ENCODE measurements at regions not wholly inside any gene's neighbourhood (a gene's known extent, or its start where the extent isn't known, plus 50 kb on each side); places are given as distances from the start of the nearest gene placed in this dataset.

DNA sequence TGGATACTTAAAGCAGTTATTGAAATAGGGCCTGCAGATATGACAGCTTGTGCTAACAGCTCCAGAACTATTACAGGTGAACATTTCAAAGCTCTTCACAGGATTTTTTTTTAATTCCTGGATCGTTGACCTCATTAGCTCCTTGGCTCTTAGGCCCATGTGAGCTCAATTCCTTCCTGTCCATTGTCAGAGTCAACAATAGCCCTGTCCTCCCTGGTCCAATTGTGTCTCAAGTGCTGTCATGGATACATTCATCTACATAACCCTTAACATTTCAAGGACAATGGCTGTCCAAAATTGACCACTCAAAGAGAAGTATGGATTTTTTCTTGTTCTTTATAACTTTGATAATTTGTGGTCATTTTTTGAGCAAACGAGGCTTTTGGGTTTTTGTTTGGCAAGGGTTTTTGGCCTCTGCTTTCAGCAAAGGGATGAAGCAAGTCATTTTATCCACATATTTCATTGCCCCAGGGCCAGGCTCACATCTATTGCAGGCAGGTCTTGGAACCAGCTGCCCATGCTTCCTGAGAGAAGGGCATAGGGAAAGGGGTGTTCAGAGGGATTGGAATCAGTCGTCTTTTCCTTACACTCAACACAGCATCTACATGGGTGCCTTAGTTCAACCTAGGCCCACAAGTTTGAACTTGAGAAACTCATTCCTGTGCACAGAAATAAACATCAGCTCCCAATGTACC is 282.1 kb downstream of the TPBG start:
- no peak for DNase-seq

DNA sequence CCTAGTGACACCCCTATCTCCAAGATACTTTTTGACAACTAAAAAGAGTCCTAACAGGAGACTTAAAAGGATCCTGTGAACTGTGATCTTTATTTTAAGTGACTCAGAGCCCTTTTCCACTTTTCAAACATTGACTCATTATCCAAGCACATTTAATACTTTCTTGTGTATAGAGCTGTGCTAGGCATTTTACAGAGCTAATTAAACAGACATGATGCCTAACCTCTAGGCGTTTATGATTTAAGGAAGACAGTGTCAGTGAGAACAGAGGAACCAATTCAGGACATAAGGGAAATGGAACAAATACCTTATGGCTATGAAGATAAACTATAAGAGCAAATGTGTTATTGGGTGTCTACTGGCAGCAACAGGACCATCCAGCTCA is 282.6 kb downstream of the TPBG start:
- DNase-seq, result no peak

DNA sequence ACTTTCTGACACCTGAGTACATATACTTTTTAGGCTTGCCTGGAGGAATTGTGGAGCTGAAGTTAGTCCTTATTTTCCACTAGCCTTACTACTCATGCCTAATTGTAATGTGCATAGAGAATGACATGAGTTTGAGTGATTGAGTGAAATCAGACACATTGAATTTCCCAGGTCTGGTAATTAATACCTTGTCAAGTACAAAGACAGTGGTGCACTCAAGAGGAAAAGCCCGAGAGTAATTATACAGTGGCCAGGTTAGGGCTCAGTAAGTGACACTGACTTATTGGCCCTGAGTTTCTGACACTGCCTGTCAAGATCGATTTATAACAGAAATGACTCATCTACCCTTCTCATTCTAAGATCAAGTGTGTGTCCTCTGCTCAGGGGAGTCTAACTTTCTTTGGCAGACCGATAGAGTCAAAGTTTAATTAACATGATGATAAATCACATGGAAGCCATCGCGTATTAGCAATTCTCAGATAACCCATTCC is 288.3 kb downstream of the TPBG start:
- no peak for DNase-seq

DNA sequence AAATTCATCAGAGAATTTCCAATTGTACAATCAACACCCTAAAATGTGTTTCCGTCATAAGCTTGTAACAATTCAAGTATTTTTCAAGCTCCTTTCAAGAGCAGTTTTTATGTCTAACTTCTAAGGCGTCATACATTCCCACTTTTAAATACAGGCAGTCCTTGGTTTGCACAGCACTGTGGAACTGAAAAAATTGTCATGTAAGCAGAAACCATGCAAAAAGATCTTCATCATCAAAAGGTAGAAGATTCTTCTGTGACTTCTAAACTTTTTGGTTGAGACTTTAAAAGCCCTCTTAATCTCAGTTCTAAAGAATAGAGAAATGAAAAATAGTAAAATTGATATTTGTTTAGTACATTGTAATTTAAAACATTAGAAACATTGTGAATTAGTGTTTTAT is 315.6 kb downstream of the TPBG start:
- no peak for DNase-seq

DNA sequence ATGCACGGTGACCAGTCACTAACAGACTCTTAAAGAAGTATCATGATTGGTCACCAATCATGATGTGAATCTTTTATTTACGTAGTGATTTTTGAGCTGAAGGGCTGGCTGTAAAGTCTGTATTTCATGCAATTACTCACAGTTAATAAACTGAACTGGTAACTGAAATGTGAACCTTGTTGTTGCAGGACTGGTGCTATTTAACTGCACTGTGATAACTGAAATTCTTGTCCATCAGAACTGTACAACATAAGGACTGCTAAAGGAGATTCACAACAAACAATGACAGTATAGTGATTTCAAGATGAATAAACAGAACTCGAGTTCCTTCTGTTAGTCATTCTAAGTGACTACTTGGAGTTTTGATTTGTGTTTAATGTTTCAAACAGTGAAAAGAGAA is 316.6 kb downstream of the TPBG start:
- no peak for DNase-seq

DNA sequence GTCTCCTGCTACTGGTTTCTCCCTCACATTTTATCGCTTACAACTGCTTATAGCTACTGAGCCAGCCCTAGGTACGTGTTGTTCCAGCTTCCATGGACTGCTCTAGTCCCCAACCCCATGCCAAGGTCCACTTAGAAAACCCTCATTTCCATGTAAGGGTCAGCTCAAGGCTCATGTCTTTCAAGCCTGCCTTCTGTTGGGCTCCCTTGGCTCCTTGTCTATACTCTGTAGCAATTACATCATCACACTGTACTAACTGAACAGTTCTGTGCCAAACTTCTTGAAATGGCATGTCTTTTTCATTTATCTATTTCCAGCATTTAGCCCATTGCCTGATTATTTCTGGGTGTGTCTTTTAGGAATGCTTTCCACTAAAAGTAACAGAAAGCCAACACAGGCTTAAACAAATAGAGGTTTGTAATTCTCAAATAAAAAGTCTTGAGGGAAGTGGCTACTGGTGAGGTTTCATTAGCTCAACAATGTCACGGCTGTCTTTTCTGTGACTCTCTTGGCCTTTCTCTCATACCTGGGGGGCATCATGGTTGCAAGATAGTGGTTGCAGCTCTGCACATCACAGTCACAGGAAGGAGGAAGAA is 317.6 kb downstream of the TPBG start:
- DNase-seq, result no peak

DNA sequence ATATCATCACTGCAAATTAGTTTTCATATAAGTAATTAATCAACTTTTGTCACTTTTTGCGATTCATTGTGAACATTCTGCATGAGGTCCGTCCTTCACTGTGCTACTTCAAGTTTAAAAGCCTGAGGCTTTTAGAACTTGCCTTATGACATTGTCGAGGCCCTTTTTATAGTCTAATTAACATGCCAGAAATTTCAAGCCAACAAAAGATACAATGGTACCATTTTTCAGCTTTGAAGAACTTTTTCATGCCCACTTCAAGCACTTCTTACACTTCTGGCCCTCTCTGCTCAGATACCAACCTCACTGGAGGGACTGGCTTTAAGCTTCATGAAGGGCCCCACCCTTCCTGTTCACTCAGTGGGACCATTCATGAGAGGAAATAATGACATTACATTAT is 323.1 kb downstream of the TPBG start:
- no peak for DNase-seq

DNA sequence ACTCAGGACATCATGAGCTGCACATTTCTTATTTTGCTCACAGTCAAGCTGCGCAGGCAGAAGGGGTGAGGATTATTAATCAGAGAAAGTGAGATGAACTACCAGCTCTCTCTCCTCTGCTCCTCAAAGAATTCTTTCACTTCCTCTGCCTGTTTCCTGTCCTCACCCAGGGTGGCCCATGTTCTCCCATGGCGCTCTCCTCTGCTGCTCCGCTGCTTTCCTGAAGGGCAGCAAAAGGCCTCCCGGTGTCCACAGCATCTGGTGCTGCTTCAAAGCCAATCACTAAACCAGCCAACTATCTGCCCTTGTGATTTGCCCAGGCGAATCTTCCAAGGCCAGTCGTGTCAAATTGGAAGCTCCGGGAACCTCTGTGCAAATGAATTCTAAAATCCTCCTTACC is 324.2 kb downstream of the TPBG start:
- DNase-seq, result no peak

DNA sequence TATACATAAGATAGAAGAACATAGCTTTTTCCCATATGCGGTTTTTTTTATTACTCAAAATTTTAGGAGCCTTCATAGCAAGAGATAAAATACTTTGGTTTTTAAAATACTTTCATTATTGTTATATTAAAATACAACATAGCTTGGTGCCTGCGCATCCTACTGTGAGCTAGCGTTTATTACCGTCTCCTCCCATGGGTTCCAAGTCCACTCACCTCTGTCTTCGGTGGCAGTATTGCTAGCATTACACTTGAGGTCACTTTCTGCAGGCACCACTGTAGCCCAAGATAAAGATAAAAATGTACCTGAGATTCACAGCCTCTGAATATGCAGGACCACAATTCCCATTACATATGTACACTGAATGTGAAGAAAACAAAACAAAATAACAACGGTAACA is 326.7 kb downstream of the TPBG start:
- no peak for DNase-seq

DNA sequence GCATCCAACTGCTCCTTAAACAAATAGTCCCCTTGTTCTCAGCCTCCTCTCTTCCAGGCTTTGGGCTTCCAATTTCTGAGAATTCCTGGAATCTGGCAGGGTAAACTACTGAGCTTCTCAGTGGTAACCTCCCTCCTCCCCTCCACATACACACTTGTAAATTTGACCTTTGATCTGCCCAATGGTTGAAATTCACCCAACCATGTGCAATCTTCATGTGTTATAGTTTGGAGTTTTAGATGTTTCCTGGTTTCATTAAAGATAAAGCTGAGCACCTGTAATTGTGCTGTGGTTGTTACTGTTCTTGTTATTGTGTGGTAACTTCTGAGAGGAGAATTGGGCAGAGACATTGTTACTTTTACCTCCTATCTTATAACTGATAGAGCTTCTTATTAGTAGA is 328.4 kb downstream of the TPBG start:
- no peak for DNase-seq

DNA sequence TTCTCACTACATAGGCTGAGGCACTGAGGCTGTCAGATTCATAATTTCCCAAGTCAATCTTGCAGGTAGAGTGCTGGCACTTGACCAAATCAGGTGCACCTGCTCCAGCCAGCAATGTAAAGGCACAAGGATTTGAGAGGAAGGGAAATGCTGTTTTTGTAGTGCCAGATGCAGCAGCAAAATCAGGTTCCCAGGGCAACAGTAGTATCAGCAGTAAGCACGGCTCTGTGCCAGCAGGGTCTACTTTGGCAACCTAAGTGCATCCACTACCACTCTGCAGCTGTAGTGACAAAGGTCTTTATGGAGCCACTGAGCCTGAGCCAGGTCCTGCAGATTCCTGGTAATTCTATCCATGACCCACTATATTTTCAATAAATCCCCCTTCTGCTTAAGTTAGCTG is 329.5 kb downstream of the TPBG start:
- peak in 1 of 56 donors; percentile 1 for DNase-seq

DNA sequence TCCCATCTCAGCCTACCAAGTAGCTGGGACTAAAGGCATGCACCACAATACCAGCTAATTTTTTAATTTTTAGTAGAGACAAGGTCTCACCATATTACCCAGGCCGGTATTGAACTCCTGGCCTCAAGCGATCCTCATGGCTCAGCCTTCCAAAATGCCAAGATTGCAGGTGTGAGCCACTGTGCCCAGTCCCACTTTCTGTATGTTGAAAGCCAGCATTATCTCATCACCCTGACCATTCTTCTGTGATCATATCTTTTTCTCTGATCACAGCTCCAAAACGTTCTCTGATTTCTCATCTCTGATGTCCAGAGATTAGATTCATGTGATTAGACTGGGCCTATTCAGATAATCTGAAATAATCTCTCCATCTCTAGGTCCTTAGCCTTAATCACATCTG is 337.7 kb downstream of the TPBG start:
- DNase-seq, result no peak

DNA sequence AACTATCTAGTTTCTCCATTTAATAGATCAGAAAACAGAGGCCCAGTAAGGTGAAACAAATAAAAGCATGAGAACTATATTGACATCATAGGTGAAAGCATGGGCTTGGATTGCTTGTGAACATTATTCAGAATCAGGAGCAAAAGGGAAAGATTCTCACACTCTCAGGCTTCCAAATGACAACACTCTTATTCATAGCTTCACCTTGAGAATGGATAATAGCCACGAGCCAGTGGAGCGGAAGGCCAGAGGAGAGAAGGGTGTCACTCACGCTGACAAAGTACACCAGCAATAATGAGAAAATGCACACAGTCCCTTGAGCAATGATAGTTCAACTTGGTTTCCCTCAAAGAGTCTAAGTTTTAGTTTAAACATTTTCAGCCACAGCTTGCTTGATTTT is 339.0 kb downstream of the TPBG start:
- no peak for DNase-seq

DNA sequence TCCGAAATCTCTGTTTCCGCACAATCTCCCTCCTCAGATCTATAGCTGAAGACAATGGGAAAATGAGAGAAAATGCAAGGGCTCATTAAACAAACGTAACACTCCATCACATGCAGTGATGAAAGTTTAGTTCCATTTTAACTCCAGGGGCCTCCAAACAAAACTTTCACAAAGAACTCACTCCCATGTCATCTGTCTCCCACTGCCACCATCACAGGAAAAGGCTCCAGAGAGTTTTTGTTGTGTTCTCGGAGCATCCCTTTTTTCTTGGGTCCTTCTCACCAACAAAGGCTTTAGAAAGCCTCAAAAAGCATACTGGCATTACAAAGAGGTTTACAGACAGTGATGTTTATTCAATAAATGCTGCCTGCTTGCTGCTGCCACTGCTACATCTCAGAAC is 339.6 kb downstream of the TPBG start:
- DNase-seq, result no peak

DNA sequence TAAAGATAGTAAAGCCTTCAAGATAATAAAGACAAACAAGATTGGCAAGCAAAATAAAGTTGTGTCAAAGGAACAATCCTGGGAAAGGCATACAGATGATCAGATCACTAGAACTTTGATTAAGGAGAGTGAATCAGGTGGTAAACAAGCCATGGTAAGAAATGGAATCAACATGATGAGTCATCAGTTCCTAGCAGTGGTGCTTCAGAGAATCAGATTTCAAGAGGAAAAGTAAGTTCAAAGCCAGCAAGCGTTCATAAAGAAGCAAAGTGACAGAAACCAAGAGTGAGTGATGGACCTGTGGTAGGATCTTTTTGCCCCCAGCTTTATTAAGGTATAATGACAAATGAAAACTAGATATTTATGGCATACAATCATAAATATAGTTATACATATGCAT is 340.4 kb downstream of the TPBG start:
- DNase-seq, result no peak

DNA sequence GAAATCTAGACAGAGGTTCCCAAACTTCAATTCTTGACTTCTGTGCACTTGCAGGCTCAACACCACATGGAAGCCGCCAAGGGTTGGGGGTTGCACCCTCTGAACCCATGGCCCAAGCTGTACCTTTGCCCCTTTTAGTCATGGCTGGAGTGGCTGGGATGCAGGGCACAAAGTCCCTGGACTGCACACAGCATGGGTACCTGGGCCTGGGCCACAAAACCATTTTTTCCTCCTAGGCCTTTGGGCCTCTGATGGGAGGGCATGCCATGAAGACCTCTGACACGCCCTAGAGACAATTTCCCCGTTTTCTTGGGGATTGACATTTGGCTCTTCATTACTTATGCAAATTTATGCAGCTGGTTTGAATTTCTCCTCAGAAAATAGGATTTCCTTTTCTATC is 342.0 kb downstream of the TPBG start:
- no peak for DNase-seq

DNA sequence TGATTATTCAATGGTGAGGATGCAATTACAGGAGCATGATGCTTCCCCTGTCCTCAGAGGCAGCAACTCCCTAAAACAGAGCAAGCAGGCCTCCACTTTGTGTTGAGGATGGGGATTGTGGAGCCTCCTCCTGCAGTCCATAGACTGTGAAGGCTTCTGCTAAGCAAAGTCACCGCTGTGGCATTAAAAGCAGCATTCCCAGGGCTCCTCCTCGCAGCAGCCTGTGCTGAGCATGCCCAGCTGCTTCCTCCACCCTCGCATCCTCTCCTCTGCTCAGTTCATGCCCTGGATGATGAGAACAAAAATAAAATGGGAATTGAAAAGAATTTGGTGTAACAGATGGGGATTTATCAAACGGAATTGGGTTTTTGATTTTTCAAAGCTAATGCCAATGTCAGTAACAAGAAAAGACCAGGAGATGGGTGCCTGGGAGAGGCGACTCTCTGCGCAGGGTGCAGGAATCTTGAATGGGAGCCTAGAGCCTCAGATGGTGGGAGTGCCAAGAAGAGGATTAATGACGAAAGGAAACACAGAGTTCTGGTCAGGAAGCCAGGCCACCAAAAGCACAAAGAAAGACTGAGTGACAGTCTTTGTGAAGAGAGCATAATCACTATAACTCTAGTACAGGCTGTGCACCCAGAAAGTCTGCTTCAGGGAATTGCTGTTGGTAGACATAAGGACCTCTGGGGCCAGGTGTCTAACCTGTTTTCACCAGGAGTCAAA is 347.6 kb downstream of the TPBG start:
- peak in 27 of 56 donors; percentile 0 to 63 (median 15) for DNase-seq

DNA sequence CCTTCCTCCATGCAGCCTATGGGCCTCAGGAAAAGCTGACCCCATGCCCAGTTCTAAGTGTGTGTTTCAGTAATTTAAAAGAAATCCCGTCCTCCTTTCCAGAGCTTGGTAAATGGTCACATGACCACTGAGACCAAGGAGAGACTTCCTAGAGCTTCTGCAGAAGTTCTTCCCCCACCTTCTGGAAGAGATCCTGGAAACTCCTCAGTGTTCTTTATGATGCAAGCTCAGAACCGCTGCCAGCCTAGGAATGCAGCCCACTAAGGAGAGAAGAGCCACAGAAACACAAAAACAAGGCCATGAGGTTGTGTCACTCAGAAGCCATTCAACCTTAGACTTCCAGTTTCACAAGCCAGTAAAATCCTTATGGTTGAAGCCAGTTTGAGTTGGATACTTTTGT is 348.4 kb downstream of the TPBG start:
- peak in 14 of 56 donors; percentile 0 to 31 (median 8) for DNase-seq

DNA sequence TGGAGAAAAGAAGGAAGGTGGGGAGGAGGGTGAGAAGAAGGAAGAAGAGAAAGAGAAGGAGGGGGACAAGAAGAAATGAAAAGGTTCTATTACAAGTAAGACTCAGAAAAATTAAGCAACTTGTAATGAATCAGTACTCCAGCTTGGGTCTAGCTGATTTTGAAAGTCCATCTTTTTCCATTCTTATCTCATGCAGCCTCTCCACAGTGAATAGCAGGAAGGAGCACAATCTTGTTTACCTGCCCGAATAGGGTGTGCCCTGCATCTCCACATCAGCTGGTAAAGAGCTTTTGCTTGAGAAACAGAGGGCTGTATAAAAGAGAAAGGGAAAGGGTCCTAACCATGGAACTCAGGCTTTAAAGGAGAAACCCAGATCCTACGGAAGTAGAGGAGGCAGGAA is 348.8 kb downstream of the TPBG start:
- DNase-seq, result no peak

DNA sequence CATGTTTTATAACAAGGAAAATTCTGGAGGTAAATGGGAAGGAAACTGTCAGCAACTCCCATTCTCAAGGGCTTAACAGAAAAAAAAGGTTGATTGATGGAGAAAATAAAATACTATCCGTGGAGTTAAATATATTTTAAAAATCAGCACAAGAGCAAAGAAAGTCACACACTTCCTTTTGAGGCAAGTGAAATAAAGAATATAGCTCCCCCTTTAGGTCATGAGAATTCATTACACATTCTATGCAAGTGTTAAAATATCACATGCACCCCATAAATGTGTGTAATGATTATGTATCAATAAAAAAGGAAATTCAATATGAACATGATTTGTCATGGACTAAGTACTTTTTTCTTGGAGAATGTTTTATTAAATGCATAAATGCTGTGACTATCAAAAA is 349.2 kb downstream of the TPBG start:
- no peak for DNase-seq

DNA sequence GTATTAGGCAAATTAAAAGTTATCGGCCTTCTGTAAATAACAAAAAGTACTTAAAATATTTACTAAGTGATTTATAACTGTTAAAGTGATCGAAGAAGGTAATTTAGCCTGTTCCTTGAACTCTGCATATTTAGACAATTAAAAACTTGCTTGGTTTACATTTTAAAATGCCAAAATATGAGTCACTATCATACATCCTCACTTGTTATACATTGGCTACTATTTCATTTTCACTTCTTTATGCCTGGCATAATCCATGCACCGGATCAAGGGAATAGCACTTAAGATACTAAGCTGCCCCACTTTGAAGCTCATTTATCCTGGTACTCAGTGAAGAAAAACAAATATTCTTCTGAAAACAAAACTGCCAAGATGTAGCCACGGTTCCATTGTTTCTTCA is 344.6 kb downstream of the UBE3D start:
- no peak for DNase-seq

DNA sequence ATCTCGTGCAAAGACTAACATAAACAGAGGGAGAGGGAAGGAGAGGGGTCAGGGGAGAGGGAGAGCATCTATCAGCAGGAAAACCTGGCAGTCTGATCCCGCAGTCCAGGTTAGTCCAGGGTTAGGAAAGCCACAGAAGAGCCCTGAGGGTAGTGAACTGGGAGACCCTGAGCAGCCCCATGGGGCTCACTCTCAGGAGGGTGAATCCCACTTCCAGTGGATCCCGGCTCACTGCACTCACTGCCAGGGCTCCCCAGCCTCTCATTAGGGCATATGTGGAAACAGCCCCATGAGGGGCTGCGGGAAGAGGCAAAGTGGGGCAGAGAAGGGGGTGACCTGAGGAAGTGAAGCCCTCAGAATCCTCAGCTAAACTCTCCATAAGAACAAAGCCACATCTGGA is 329.9 kb downstream of the UBE3D start:
- DNase-seq, result no peak

DNA sequence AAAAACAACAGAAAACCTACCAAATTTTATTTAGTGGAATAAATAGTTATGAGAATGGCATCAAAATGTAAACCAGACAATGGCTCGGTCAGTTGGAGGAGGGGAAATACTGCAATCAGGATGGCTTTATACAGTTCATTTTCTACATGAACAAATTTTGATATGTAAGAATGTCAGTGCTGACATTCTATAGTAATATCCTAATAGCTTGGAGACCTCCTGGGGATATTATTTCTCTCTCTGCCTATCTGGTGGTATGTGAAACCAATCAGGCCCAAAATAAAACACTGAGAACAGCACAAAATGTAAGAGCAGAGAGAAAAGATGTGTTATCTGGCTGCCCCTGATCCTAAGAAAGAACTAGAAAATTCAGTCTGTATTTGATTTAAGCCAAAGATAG is 327.7 kb downstream of the UBE3D start:
- DNase-seq, result no peak
